RKO (cell line): ENCODE measurements at regions not wholly inside any gene's neighbourhood (a gene's known extent, or its start where the extent isn't known, plus 50 kb on each side); places are given as distances from the start of the nearest gene placed in this dataset.

Source experiments
- DNase-seq: peaks from one replicate; pipeline ENCODE4 v3.0.0-alpha.2; 2016; ENCODE audit warnings: low spot score

DNA sequence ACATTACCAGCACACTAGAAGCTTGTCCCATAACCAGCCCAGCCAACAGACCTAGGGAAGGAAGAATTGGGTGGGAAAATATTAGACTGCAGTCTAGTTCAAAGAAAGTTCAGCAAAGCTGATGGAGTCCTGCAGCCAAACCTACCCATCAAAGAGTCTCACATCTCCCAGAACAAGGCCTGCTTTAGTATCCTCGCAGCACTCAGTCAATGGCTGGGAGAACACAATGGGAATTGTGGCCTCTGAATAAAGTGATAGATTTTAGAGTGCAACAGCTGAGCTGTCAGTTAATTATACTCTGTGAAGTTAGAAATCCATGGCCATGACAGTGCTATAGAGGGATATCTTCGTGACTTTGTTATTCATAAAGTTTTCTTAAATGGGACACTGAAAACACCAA lies 207.2 kb upstream of the NAALADL2 start:
- no peak for DNase-seq

- no peak for DNase-seq
Measured at GRCh38 chr3:174659511-174659910, 199.6 kb upstream of the NAALADL2 start.

DNA sequence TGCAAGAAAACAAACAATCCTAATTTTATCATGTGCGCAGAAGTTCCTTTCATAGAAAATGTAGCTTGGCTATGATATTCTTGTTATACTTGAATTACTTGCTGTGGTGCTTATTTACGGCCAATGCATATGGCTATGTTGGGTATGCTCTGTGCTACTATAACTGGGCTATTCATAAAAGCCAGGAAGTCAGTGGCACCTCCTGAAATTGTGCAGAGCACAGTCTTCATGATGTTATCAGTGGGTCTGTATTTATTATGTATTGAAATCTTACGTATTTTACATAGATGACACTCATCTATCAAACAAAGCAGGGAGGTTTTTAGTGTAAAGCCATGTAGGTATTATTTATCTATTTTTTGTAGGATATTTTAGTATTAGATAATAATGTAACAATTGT lies 196.5 kb upstream of the NAALADL2 start:
- DNase-seq: no peak

DNA sequence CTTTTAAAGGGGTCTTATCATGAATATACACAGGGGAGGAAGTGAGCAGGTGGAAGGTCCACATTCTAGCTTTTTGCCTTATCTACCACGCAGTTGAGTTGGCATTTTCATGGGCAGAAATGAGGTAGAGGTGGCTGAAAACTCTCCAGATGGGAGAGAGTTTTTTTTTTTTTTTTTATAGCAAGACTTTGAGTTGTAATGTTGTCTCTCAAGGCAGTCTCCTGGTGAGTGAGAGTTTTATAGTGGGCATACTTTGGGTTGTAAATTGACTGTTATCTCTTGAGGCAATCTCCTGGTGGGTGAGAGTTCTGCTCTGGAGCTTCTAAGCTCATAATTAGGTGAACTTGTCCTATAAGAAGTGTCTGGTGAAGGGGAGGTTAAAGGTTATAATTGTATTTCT lies 191.7 kb upstream of the NAALADL2 start:
- DNase-seq: no peak

DNA sequence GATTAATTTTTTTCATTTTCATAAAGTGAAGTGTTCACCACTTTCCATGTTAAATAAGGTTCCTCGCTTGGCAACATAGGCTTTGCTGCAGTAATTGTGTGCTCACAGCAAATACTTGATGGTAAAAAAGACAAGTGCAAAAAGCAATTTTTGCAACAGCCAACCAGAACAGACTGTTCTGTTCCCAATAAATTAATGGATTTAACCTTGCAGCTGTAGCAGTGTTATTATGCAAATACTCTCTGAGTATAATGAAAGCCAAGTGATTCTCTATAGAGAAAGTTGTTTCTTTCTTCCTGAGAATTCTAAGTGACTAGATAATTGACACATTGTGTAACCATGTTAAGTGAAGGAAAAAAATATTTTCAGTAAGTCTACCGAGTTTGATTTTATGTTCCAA lies 183.7 kb upstream of the NAALADL2 start:
- DNase-seq: no peak

GRCh38 chr3:174681784-174682183 lies 177.3 kb upstream of the NAALADL2 start:
- DNase-seq: no peak

GRCh38 chr3:174685796-174686195 lies 173.3 kb upstream of the NAALADL2 start:
- no peak for DNase-seq

GRCh38 chr3:174697310-174697709 lies 161.8 kb upstream of the NAALADL2 start:
- no peak for DNase-seq

DNA sequence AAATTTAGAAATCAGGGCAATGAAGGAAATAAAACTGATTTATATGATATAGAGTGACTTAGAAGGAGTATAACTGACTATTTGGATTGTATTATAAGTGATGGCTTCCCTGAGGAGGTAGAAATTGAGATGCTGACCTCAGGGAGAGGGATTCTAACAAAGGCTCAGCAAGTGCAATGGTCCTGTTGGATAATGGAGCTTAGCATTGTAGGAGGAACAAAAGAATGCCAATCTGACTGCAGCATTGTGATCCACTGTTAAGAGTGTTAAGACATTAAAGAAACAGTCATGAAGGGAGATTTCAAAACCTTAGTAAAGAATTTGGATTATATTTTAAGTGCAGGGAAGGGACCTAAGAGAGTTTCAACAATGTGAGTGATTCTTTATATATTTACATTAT lies 158.4 kb upstream of the NAALADL2 start:
- DNase-seq: no peak

- DNase-seq: no peak
Measured at GRCh38 chr3:174710612-174711011, 148.5 kb upstream of the NAALADL2 start.

GRCh38 chr3:174715386-174715785 lies 143.7 kb upstream of the NAALADL2 start:
- DNase-seq: no peak

DNA sequence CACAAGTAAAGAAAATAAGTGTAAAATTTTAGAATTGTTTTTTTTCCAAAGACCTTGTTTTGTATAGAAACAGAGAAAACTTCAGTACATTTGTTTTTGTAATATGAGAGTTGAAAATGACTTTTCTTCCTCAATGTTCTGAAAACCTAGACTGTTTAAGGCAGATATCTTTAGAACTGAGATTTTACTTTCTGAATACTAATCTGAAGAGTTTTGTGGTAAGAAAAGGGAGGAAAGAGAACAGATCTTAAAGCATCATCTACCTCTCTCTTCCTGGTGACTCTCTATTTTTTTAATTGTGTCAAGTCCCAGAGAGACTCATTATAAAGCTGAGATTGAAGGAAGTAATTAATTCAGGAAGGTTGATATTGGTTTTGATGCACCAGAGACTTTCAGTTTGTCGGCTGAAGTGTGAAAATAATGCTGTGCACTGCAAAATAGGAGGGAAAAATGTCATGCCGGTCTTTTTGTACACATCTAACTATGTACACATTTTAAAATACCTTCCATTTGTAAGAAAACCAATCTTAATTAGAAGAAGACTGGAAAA lies 142.1 kb upstream of the NAALADL2 start:
- no peak for DNase-seq

DNA sequence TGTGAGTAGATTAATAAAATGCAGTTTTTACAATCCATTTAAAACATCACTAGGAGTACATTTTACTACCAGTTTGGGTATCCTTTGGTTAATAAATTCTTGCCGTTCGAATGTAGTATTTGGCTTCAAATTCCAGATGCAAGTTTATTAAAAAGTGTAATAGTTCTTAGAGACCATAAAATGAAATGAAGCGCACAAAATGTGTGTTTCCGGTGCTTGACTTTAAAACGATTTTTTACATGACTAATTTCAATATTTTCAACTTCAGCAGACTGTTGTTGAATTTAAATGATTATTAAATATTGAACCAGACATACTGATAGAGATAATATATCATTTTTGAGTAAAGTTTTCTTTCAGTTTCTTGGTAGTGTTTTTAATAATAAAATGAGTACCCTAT lies 138.4 kb upstream of the NAALADL2 start:
- no peak for DNase-seq

- DNase-seq: no peak
Measured at GRCh38 chr3:174725303-174725702, 133.8 kb upstream of the NAALADL2 start.

GRCh38 chr3:174737966-174738365 lies 121.2 kb upstream of the NAALADL2 start:
- DNase-seq: no peak

DNA sequence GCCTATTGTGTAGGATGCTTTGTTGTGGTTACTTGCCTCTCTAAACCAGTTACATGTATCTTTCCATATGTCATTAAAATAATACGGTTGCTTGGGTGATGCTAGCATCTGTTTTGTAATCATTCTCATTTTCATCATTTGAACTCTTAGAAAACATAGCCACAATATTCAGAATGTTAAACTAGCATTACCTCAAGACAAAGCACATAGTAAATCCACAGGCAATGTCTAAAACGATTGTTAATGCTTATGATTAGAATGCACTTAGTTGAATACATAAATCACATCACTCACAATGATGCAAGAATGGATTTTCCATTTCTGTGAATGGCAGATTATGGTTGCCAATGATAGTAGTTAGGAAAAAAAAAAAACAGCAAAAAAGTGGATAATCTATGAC lies 110.0 kb upstream of the NAALADL2 start:
- DNase-seq: no peak

DNA sequence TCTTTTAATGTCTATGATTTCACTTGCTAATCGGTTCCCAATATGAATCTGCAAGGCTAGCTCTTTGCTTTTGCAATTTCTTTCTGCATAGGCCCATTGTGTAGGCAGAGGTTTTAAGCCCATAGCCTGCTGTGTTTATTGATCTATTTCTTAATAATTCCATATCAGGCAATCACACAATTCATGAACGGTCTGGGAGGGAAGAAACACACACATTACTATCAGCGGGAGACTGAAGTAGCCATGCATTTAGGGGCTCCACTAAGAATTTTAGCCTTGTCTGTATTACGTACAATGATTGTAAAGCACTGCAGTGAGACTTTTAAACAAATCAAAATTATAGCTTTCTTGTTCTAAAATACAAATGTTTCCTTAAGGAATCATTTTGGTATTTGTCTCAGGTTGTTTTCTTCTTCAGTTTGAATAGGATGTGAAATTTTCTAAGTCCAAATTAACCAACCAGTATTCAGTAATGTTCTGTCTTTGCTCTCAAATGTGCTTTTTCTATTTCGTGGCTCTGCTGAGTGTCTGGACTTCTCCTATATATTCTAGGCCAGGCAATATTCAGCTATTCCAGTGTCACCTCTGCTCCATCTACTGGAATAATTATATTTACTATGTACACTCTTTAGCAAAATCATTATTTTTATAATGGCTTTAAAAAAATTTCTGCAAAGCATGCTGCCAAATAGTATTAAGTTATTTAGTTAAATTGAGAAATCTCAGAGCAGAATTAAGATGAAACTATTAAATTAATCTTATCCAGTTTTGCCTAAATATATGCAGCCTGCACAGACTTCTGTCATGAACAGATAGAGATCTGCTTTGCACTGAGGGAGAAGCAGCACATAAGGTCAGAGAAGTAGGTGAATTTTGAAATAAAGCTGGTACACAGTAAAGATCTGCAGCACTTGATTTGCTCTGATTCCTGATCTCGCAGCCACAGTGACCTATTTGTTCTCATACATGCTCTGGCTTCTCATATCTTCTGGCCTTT lies 103.0 kb upstream of the NAALADL2 start:
- no peak for DNase-seq

DNA sequence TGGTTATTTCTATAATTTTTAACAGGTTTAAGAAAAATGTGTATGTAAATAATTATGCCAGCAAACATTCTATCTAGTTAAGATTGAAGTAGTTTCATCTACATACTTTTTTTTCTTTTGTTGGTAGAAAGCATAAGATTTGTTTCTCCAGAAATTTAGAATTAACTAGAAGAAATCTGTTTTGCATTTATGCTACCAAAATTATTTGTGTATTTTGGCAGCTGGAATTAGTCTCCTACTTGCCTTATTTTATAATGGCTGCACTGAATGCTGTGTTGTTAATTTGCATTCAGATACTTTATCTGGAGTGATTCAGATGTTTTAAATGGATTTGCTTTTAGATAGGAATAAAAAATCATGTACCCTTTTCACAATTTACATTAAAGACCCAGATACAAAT lies 100.2 kb upstream of the NAALADL2 start:
- no peak for DNase-seq

DNA sequence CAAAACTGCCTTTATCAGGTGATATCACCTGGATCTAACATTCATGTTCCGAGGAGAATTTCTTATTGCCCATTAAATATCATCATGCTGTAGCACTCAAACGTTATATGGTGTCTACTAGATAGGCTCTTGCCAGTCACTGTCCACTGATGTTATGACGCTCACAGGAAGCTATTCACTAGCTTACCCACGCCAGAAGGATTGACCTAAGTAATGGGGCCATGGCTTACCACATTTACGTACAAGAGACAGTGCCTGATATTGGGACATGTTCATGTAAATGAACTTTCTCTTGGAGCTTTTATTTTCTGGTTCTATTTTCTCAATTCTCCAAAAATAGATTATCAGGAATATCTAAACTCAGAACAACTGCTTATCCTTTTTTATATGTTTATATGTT lies 91.7 kb upstream of the NAALADL2 start:
- no peak for DNase-seq

- DNase-seq: no peak
Measured at GRCh38 chr3:174767853-174768382, 91.2 kb upstream of the NAALADL2 start.

DNA sequence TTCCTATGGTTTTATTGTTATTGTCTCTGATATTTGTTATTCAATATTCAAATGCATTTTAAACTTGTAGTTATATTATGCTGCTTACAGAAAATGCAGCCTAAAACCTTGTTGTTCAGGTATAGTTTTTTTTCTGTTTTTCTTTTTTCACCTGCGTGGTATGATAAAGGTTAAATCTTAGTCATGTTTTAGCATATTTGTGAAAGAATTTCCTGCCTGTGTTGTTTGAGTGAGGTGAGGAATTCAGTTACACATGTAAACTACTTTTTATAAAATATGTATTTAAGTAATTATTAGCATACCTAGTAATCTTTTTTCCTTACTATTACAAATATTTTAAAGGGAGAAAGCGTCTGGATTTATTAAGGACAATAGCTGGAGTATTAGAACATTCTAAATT lies 90.0 kb upstream of the NAALADL2 start:
- no peak for DNase-seq

GRCh38 chr3:174775603-174776002 lies 83.5 kb upstream of the NAALADL2 start:
- DNase-seq: no peak

GRCh38 chr3:174776123-174776522 lies 83.0 kb upstream of the NAALADL2 start:
- DNase-seq: no peak
